GM21528 (cell line): ENCODE measurements at regions not wholly inside any gene's neighbourhood (a gene's known extent, or its start where the extent isn't known, plus 50 kb on each side); places are given as distances from the start of the nearest gene placed in this dataset.

ENCODE experiments used
- ATAC-seq: cut with Tn5 transposase; IDR thresholded peaks from one replicate; pipeline ENCODE4 v1.9.1; 2021; ENCODE audit warnings: mild to moderate bottlenecking, moderate library complexity; ENCODE audit not compliant: unreplicated experiment, low FRiP score

- no peak for ATAC-seq
These were observed 84.3 kb upstream of the CAST start for GRCh38 chr5:96577909-96578308.

GRCh38 chr5:96579711-96580110 lies 82.5 kb upstream of the CAST start:
- no peak for ATAC-seq

GRCh38 chr5:96582343-96582742 lies 79.8 kb upstream of the CAST start:
- ATAC-seq: no peak

GRCh38 chr5:96584712-96585111 lies 77.5 kb upstream of the CAST start:
- ATAC-seq: no peak

- no peak for ATAC-seq
These were observed 73.6 kb upstream of the CAST start for GRCh38 chr5:96588539-96588938.

GRCh38 chr5:96590796-96591195 lies 71.4 kb upstream of the CAST start:
- no peak for ATAC-seq

- no peak for ATAC-seq
These were observed 66.7 kb upstream of the CAST start for GRCh38 chr5:96595300-96596090.

GRCh38 chr5:96597438-96598020 lies 64.6 kb upstream of the CAST start:
- no peak for ATAC-seq

GRCh38 chr5:96601200-96601599 lies 61.0 kb upstream of the CAST start:
- no peak for ATAC-seq

GRCh38 chr5:96601715-96602244 lies 60.4 kb upstream of the CAST start:
- ATAC-seq: peak; percentile 70

GRCh38 chr5:96602776-96603175 lies 59.4 kb upstream of the CAST start:
- no peak for ATAC-seq

- ATAC-seq: no peak
These were observed 56.9 kb upstream of the CAST start for GRCh38 chr5:96605144-96605837.

- no peak for ATAC-seq
These were observed 52.8 kb upstream of the CAST start for GRCh38 chr5:96609369-96609768.

GRCh38 chr5:96610747-96611146 lies 51.4 kb upstream of the CAST start:
- ATAC-seq: no peak

GRCh38 chr5:96611946-96612345 lies 50.2 kb upstream of the CAST start:
- ATAC-seq: no peak
